Myocyte (in vitro differentiated cells): ENCODE measurements at regions not wholly inside any gene's neighbourhood (a gene's known extent, or its start where the extent isn't known, plus 50 kb on each side); places are given as distances from the start of the nearest gene placed in this dataset.

ENCODE experiments used
- DNase-seq: peaks from one replicate; pipeline ENCODE4 v3.0.0-alpha.2; 2012; ENCODE audit warnings: low read depth

GRCh38 chr4:119721878-119722277, 93.3 kb upstream of the PDE5A start:
- no peak for DNase-seq

GRCh38 chr4:119715490-119716445, 87.2 kb upstream of the PDE5A start:
- DNase-seq, result no peak

- no peak for DNase-seq
Measured at GRCh38 chr4:119709418-119709817, 80.8 kb upstream of the PDE5A start.

- no peak for DNase-seq
Measured at GRCh38 chr4:119707336-119707735, 78.7 kb upstream of the PDE5A start.

GRCh38 chr4:119706804-119707203, 78.2 kb upstream of the PDE5A start:
- DNase-seq, result no peak

- DNase-seq, result no peak
Measured at GRCh38 chr4:119697887-119698393, 69.3 kb upstream of the PDE5A start.

GRCh38 chr4:119696963-119697362, 68.4 kb upstream of the PDE5A start:
- no peak for DNase-seq

GRCh38 chr4:119695216-119695615, 66.6 kb upstream of the PDE5A start:
- no peak for DNase-seq

- DNase-seq, result peak; percentile 22
Measured at GRCh38 chr4:119693126-119693525, 64.5 kb upstream of the PDE5A start.

GRCh38 chr4:119692001-119692400, 63.4 kb upstream of the PDE5A start:
- DNase-seq, result peak; percentile 46

- DNase-seq, result no peak
Measured at GRCh38 chr4:119690871-119691270, 62.3 kb upstream of the PDE5A start.

- no peak for DNase-seq
Measured at GRCh38 chr4:119688446-119688845, 59.8 kb upstream of the PDE5A start.

- no peak for DNase-seq
Measured at GRCh38 chr4:119684463-119684862, 55.9 kb upstream of the PDE5A start.

- no peak for DNase-seq
Measured at GRCh38 chr4:119683518-119683917, 54.9 kb upstream of the PDE5A start.

GRCh38 chr4:119682099-119682498, 53.5 kb upstream of the PDE5A start:
- no peak for DNase-seq

GRCh38 chr4:119679251-119679650, 50.6 kb upstream of the PDE5A start:
- DNase-seq, result no peak

- DNase-seq, result no peak
Measured at GRCh38 chr4:119678761-119679160, 50.2 kb upstream of the PDE5A start.
